HK-2 (cell line): ENCODE measurements at regions not wholly inside any gene's neighbourhood (a gene's known extent, or its start where the extent isn't known, plus 50 kb on each side); places are given as distances from the start of the nearest gene placed in this dataset.
"Not testable (repeated sequence)": the region's sequence is repeated elsewhere in the genome, so short reads cannot be mapped to it uniquely, and the experiment has no call there.

Source experiments
- DNase-seq: peaks from one replicate; pipeline ENCODE4 v3.0.0-alpha.2; 2018; ENCODE audit not compliant: unreplicated experiment

DNA sequence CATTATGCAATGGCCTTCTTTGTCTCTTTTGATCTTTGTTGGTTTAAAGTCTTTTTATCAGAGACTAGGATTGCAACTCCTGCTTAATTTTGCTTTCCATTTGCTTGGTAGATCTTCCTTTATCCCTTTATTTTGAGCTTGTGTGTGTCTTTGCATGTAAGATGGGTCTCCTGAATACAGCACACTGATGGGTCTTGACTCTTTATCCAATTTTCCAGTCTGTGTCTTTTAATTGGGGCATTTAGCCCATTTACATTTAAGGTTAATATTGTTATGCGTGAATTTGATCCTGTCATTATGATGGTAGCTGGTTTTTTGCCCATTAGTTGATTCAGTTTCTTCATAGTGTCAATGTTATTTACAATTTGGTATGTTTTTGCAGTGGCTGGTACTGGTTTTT is 56.9 kb upstream of the TBX18 start:
- not testable (repeated sequence) for DNase-seq

DNA sequence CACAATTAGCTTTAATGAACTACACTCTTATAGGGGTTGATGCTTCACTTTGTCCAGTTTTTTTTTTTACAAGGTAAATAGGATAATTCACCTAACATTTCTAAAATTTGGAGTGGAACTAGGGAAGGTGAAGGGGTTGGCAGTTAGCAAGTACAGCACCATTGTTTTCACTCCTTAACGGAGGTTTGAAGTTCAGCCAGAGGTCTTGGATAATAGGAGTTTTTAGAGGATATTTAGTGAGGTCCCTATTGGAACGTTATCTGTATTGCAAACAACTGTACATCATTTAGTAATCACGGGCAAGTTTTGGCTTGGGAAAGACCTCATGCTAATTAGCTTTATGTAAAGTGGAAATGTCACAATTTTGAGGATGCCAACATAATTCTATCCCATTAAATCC is 52.3 kb upstream of the TBX18 start:
- no peak for DNase-seq

DNA sequence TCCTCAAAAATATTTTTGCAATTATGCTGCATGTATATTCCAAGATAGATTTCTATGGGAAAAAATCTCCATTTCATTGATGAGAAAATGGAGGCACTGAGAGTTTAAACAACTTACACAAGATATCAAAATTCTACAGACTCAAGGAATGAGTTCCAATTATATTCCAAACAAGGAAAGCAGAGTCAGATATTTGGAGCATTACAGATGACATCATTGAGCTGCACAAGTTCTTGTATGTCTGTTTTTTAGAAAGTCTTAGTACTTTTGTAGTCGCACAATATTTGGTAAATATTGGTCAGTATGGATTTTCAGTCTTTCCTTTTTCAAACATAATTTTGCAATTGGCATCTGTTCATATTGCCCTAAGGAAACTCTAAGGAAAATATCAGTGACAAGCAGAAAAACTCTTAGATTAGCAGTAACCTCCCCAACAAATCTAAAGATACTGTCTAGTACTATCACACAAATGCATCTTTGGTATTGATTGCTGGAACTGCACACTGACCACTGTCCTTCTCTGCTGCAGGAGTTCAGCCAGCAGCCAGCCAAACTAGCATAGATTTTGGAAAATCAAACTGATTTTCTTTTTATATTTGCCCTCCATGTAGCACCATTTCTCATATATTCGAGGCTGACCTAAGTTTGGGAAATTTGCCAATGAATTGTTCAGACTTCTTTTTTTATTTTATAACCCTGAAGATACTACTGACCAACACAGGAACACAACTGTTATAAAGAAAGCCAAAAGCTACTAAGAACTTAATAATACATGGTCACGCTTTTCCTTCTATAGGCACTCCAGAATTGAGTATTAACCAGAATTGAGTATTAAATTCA is 51.7 kb upstream of the TBX18 start:
- DNase-seq, result no peak
